Ovary (tissue), 7 donors: ENCODE measurements at regions not wholly inside any gene's neighbourhood (a gene's known extent, or its start where the extent isn't known, plus 50 kb on each side); places are given as distances from the start of the nearest gene placed in this dataset.

Experiments used
- DNase-seq, 5 donors: peaks; one replicate each; pipeline ENCODE4 v3.0.0-alpha.2; 2019 to 2020
- H3K27ac ChIP-seq, 2 donors: fragments of 200-600 bp; one replicate each; pipeline versions ENCODE4 v1.5.1 to v1.8.0; 2019 to 2022
- H3K27me3 ChIP-seq: fragments of 200-600 bp; one replicate; pipeline ENCODE4 v1.8.0; 2022
- H3K36me3 ChIP-seq: fragments of 200-600 bp; sonication (generic); one replicate; pipeline ENCODE4 v1.5.1; 2019
- H3K4me1 ChIP-seq: one replicate; pipeline ENCODE4 v1.8.1; 2013; ENCODE audit warnings: mild to moderate bottlenecking, moderate library complexity; ENCODE audit not compliant: insufficient read depth
- H3K4me3 ChIP-seq: fragments of 200-600 bp; sonication (generic); one replicate; pipeline ENCODE4 v1.5.1; 2017
- H3K9me3 ChIP-seq, 2 donors: fragments of 200-600 bp in 1 of 2; sonication (generic) in 1 of 2; one replicate each; pipeline versions ENCODE4 v1.5.1 to v1.8.1; 2013 to 2019; ENCODE audit warnings: mild to moderate bottlenecking in 1 of 2, moderate library complexity in 1 of 2
- EP300 ChIP-seq: sonication (generic); formaldehyde crosslinking; IDR thresholded peaks from one replicate; pipeline ENCODE4 v1.6.1; 2017; ENCODE audit warnings: antibody characterized with exemption
- POLR2A ChIP-seq: fragments of 450-650 bp; IDR thresholded peaks from one replicate; pipeline ENCODE4 v1.6.1; 2017; ENCODE audit warnings: antibody characterized with exemption, mild to moderate bottlenecking, moderate library complexity
- WGBS, 3 donors: extraction: QIAGEN DNeasy Blood & Tissue Kit in 1 of 3; methylation state at CpG; one replicate each; pipeline versions ENCODE4 v1.1.5 to v1.1.7; 2013 to 2017; 5-methylcytosine and 5-hydroxymethylcytosine counted together
- intact Hi-C, 4 donors: fragments of 100-400 bp; cut with DNase I; formaldehyde crosslinking; loops; one replicate each; pipeline versions ENCODE4 v1.11.0 to v1.15.1; 2022 to 2023
- TF ChIP-seq, protein P1 (sequence below), 3 donors: fragments of 450-650 bp in 2 of 3; fragments of 200-600 bp in 1 of 3; IDR thresholded peaks; one replicate each; pipeline versions ENCODE4 v1.5.1 to v1.8.0; 2016 to 2022; ENCODE audit warnings: antibody characterized with exemption in 3 of 3, mild to moderate bottlenecking in 1 of 3
- donor health status: DM: no; HTN: no; CAD: no; lungs with moderate emphysema.
- donor health status: DM: no; HTN: no; CAD: no.
- donor health status: Bipolar disorder and iron deficiency.
- donor health status: DM: no; HTN: no; CAD: no.
- donor health status: DM: yes; HTN: yes; CAD: no.

DNA sequence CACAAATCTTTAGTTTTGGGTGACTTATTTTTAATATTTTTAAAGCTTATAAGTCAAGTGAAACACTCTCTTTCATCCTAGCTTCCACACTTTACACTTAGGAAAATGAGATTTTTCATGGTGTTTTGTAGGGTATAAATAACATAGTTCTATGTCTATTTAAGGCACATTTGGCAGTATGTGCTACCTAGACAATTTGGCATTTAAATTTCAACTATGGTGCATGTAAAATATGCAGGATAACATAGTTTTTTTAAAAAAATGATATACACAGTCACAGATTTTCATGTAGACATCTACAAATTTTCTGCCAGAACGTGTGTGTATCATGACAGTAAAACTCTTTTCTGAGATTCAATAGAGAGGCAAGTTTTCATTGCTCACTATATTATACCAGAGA is 115.1 kb upstream of the MAP3K7 start:
- Histone ChIP-seq H3K36me3 (no peaks in the 10 kb centered on the region), H3K27ac (no peak overlapping the region), H3K4me3 (no peak overlapping the region), H3K4me1 (no peaks in the 10 kb centered on the region), H3K27me3 (no peaks in the 10 kb centered on the region), H3K9me3 (no peaks in the 10 kb centered on the region)
- 74 to 87% (median 79%) methylated on average over 1 of the region's 1 CpG for WGBS, 3 donors
- TF ChIP-seq, protein P1, sequence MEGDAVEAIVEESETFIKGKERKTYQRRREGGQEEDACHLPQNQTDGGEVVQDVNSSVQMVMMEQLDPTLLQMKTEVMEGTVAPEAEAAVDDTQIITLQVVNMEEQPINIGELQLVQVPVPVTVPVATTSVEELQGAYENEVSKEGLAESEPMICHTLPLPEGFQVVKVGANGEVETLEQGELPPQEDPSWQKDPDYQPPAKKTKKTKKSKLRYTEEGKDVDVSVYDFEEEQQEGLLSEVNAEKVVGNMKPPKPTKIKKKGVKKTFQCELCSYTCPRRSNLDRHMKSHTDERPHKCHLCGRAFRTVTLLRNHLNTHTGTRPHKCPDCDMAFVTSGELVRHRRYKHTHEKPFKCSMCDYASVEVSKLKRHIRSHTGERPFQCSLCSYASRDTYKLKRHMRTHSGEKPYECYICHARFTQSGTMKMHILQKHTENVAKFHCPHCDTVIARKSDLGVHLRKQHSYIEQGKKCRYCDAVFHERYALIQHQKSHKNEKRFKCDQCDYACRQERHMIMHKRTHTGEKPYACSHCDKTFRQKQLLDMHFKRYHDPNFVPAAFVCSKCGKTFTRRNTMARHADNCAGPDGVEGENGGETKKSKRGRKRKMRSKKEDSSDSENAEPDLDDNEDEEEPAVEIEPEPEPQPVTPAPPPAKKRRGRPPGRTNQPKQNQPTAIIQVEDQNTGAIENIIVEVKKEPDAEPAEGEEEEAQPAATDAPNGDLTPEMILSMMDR (IDR thresholded peaks at IDR 0.05) = no peak
- TF ChIP-seq EP300 (no peak), POLR2A (no peak)
- no peak for DNase-seq
- intact Hi-C loops = no loop called here

DNA sequence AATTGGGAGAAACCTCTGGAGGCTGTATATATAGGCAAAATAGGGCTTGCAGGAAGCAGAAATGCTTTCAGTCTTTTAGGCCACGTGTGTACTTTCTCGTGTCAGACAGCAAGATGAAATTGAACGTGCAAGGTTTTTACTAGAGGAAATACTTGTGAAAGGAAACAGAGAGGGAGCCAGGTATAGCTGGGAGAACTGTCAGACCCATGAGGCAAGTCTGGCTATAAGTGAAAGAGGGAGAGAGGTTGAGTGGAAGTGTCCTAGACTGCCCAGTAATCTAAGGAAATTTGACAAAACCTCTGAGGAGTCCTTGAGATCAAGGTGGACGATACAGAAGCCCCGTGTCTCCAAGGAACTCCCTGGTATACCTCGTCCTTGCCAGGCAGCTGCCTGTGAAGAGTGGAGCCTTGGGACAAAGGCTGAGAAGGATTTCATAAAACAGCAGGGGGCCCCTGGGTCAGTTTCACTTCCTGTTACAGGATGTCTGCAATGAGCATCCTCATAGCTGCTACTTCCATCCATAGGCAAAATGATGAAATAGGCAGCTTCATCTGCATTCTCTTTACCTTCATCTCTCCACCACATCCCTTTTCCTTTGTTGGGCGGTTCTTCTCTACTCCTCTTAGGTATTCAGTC is 114.4 kb upstream of the MAP3K7 start:
- no peak for TF ChIP-seq POLR2A
- no peak for TF ChIP-seq EP300
- TF ChIP-seq, protein P1 (IDR thresholded peaks at IDR 0.05) = no peak
- Histone ChIP-seq H3K27me3 (no peaks in the 10 kb centered on the region), H3K27ac (no peak overlapping the region), H3K4me3 (no peak overlapping the region), H3K36me3 (no peaks in the 10 kb centered on the region), H3K4me1 (no peaks in the 10 kb centered on the region), H3K9me3 (no peaks in the 10 kb centered on the region)
- DNase-seq = no peak
- intact Hi-C loops = no loop called here
- WGBS, 3 donors = 66 to 69% (median 69%) methylated on average over 7 of the region's 7 CpGs

DNA sequence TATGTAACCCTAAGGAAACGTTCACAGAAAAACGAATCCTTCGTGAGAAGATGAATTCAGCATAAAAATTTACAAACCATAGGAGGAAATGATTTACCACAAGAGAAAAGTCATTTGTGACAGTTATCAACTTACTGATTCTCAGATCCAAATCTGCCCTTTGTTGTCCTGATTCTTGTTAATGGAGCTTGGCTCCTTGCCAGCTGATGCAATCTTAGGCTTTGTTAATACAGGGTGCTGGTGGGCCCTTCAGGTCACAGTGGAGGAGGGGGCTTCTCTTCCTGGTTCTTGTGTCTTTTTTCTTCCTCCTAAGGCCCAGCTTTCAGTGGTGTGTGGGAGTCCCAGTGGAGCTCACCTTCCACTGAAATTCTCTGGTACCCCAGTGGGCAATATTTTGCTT is 108.4 kb upstream of the MAP3K7 start:
- no peaks in the 10 kb centered on the region for H3K36me3 ChIP-seq
- no peaks in the 10 kb centered on the region for H3K27me3 ChIP-seq
- H3K4me1 ChIP-seq = no peaks in the 10 kb centered on the region
- no peak overlapping the region for H3K27ac ChIP-seq
- TF ChIP-seq POLR2A = no peak
- TF ChIP-seq, protein P1 (IDR thresholded peaks at IDR 0.05) = no peak
- no peak for TF ChIP-seq EP300
- H3K4me3 ChIP-seq = no peak overlapping the region
- intact Hi-C loops = no loop called here
- H3K9me3 ChIP-seq = no peaks in the 10 kb centered on the region
- no peak for DNase-seq
- WGBS, 3 donors = 88 to 91% (median 88%) methylated on average over 3 of the region's 3 CpGs

DNA sequence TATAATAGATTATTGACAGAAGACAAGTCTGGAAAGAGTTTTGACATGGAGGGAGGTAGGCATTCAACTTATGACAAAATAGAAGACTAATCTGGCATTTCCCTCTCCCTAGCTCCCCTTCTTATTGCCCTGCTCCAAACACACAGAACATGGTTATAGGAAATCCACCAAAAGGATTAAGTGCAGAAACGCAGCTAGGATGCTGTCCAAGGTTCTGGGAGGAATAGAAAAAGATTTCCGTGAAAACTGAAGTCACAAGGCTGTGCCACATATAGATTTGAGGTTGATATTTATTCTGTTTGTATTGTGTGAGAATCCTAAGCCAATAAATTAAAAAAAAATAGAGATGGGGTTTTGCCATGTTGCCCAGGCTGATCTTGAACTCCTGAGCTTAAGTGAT is 107.9 kb upstream of the MAP3K7 start:
- H3K4me3 ChIP-seq = no peak overlapping the region
- DNase-seq = no peak
- H3K4me1 ChIP-seq = no peaks in the 10 kb centered on the region
- H3K27ac ChIP-seq = no peak overlapping the region
- H3K9me3 ChIP-seq = no peaks in the 10 kb centered on the region
- WGBS, 3 donors = 24 to 55% (median 32%) methylated on average over 2 of the region's 2 CpGs
- H3K36me3 ChIP-seq = no peaks in the 10 kb centered on the region
- H3K27me3 ChIP-seq = no peaks in the 10 kb centered on the region
- intact Hi-C loops = no loop called here
- no peak for TF ChIP-seq EP300
- no peak for TF ChIP-seq POLR2A
- TF ChIP-seq, protein P1 (IDR thresholded peaks at IDR 0.05) = no peak
